Loucy (cell line): ENCODE measurements at regions not wholly inside any gene's neighbourhood (a gene's known extent, or its start where the extent isn't known, plus 50 kb on each side); places are given as distances from the start of the nearest gene placed in this dataset.

Experiments
- H2AFZ ChIP-seq: fragments of 200-600 bp; sonication (generic); 2 replicates; pipeline ENCODE4 v1.6.0; 2016; ENCODE audit warnings: antibody characterized with exemption, mild to moderate bottlenecking, low read length, moderate library complexity
- H3F3A ChIP-seq: fragments of 200-600 bp; 2 replicates; pipeline ENCODE4 v1.6.0; 2016; ENCODE audit warnings: antibody characterized with exemption, low read depth, mild to moderate bottlenecking
- H3K27me3 ChIP-seq: fragments of 200-600 bp; sonication (generic); 2 replicates; pipeline ENCODE4 v1.6.1; 2014; ENCODE audit warnings: low read length, mild to moderate bottlenecking; ENCODE audit not compliant: insufficient read depth, poor library complexity, severe bottlenecking
- H3K36me3 ChIP-seq: fragments of 200-600 bp; sonication (generic); 2 replicates; pipeline ENCODE4 v1.6.1; 2016; ENCODE audit warnings: low read length; ENCODE audit not compliant: insufficient read depth
- H3K4me1 ChIP-seq: fragments of 200-600 bp; sonication (generic); 2 replicates; pipeline ENCODE4 v1.5.1; 2014; ENCODE audit warnings: low read length, mild to moderate bottlenecking; ENCODE audit not compliant: insufficient read depth, poor library complexity, severe bottlenecking
- H3K4me2 ChIP-seq: fragments of 200-600 bp; sonication (generic); 2 replicates; pipeline ENCODE4 v1.6.0; 2014; ENCODE audit warnings: antibody characterized with exemption, low read length, low read depth, mild to moderate bottlenecking; ENCODE audit not compliant: poor library complexity, severe bottlenecking
- H3K4me3 ChIP-seq: fragments of 200-600 bp; sonication (generic); 2 replicates; pipeline ENCODE4 v1.5.1; 2014; ENCODE audit warnings: low read length, mild to moderate bottlenecking, mixed read lengths; ENCODE audit not compliant: poor library complexity, severe bottlenecking
- H3K79me2 ChIP-seq: fragments of 200-600 bp; sonication (generic); 2 replicates; pipeline ENCODE4 v1.6.1; 2014; ENCODE audit warnings: low read length; ENCODE audit not compliant: insufficient read depth
- H3K9ac ChIP-seq: fragments of 200-600 bp; sonication (generic); 2 replicates; pipeline ENCODE4 v1.6.0; 2014; ENCODE audit warnings: mild to moderate bottlenecking, low read depth, low read length, moderate library complexity; ENCODE audit not compliant: poor library complexity, severe bottlenecking
- H3K9me2 ChIP-seq: fragments of 200-600 bp; sonication (generic); replicated peaks from 2 replicates; pipeline ENCODE4 v1.6.1; 2016; ENCODE audit warnings: low read depth, low read length, mixed read lengths
- H3K9me3 ChIP-seq: fragments of 200-600 bp; sonication (generic); 2 replicates; pipeline ENCODE4 v1.6.1; 2014; ENCODE audit warnings: mild to moderate bottlenecking, antibody characterized with exemption, low read length, low read depth; ENCODE audit not compliant: insufficient read depth
- H4K20me1 ChIP-seq: fragments of 200-600 bp; sonication (generic); 2 replicates; pipeline ENCODE4 v1.6.0; 2014; ENCODE audit warnings: antibody characterized with exemption, low read length, mild to moderate bottlenecking; ENCODE audit not compliant: insufficient read depth, poor library complexity, severe bottlenecking
- CTCF ChIP-seq: fragments of 200-600 bp; sonication (generic); conservative IDR thresholded peaks from 2 replicates; pipeline ENCODE4 v1.5.1; 2014; ENCODE audit warnings: mild to moderate bottlenecking, antibody characterized with exemption, low read length
- EZH2phosphoT487 ChIP-seq: fragments of 200-600 bp; IDR thresholded peaks from 2 replicates; pipeline ENCODE4 v1.6.1; 2018; ENCODE audit warnings: antibody characterized with exemption, mild to moderate bottlenecking, moderate library complexity, borderline replicate concordance

- Histone ChIP-seq H2AFZ (no peak overlapping the region), H4K20me1 (no peaks in the 10 kb centered on the region), H3K4me1 (no peaks in the 10 kb centered on the region), H3K27me3 (no peaks in the 10 kb centered on the region), H3K4me2 (no peak overlapping the region), H3K4me3 (no peak overlapping the region), H3K9me2 (no peaks in the 10 kb centered on the region), H3K79me2 (no peaks in the 10 kb centered on the region), H3K36me3 (no peaks in the 10 kb centered on the region), H3K9me3 (no peaks in the 10 kb centered on the region), H3F3A (no peaks in the 10 kb centered on the region), H3K9ac (no peak overlapping the region)
- no peak for TF ChIP-seq CTCF
- TF ChIP-seq EZH2phosphoT487, result no peak
Measured at GRCh38 chr2:16737812-16738211, 72.2 kb upstream of the CYRIA start.

- TF ChIP-seq EZH2phosphoT487, result no peak
- TF ChIP-seq CTCF, result no peak
- H3K27me3 ChIP-seq, result no peaks in the 10 kb centered on the region
- H3K9me2 ChIP-seq, result no peaks in the 10 kb centered on the region
- H3K9me3 ChIP-seq, result no peaks in the 10 kb centered on the region
- H4K20me1 ChIP-seq, result no peaks in the 10 kb centered on the region
- H3K79me2 ChIP-seq, result no peaks in the 10 kb centered on the region
- H3K36me3 ChIP-seq, result no peaks in the 10 kb centered on the region
- no peak overlapping the region for H3K4me2 ChIP-seq
- no peak overlapping the region for H2AFZ ChIP-seq
- H3F3A ChIP-seq, result no peaks in the 10 kb centered on the region
- H3K9ac ChIP-seq, result no peak overlapping the region
- no peaks in the 10 kb centered on the region for H3K4me1 ChIP-seq
- H3K4me3 ChIP-seq, result no peak overlapping the region
Measured at GRCh38 chr2:16736633-16737032, 71.0 kb upstream of the CYRIA start.

- Histone ChIP-seq H3K36me3 (no peaks in the 10 kb centered on the region), H3K4me3 (no peak overlapping the region), H3K9ac (no peak overlapping the region), H3K27me3 (no peaks in the 10 kb centered on the region), H4K20me1 (no peaks in the 10 kb centered on the region), H3K4me1 (no peaks in the 10 kb centered on the region), H3K9me3 (no peaks in the 10 kb centered on the region), H3K4me2 (no peak overlapping the region), H3K79me2 (no peaks in the 10 kb centered on the region), H3F3A (no peaks in the 10 kb centered on the region), H3K9me2 (no peaks in the 10 kb centered on the region), H2AFZ (no peak overlapping the region)
- no peak for TF ChIP-seq CTCF
- no peak for TF ChIP-seq EZH2phosphoT487
Measured at GRCh38 chr2:16729335-16729734, 63.7 kb upstream of the CYRIA start.
